ENCODE measurements at regions not wholly inside any gene's neighbourhood (a gene's known extent, or its start where the extent isn't known, plus 50 kb on each side); places are given as distances from the start of the nearest gene placed in this dataset.

GRCh38 chr14:101193106-101193844 is 289.8 kb upstream of the RTL1 start:
- TF ChIP-seq CTCF (IDR thresholded peaks at IDR 0.05) (no peak), POLR2A (IDR thresholded peaks at IDR 0.05) (no peak)
